NCI-H1417 (cell line): ENCODE measurements at regions not wholly inside any gene's neighbourhood (a gene's known extent, or its start where the extent isn't known, plus 50 kb on each side); places are given as distances from the start of the nearest gene placed in this dataset.
"Not testable (repeated sequence)": the region's sequence is repeated elsewhere in the genome, so short reads cannot be mapped to it uniquely, and the experiment has no call there.

ENCODE experiments used
- DNase-seq, 3 experiments: peaks; one replicate each; lab custom pipeline; 2025; lab: John Stamatoyannopoulos, UW

- no peak for DNase-seq
Observed at GRCh38 chr15:25067725-25068309, 113.0 kb downstream of the SNRPN start.

- no peak for DNase-seq
Observed at GRCh38 chr15:25068696-25069095, 113.9 kb downstream of the SNRPN start.

- DNase-seq, result no peak
Observed at GRCh38 chr15:25070353-25070963, 115.7 kb downstream of the SNRPN start.

- DNase-seq, result no peak
Observed at GRCh38 chr15:25072857-25073476, 118.2 kb downstream of the SNRPN start.

- no peak for DNase-seq
Observed at GRCh38 chr15:25087137-25087536, 132.3 kb downstream of the SNRPN start.

GRCh38 chr15:25088261-25088790, 133.5 kb downstream of the SNRPN start:
- DNase-seq, result no peak

- DNase-seq, result no peak
Observed at GRCh38 chr15:25089577-25089976, 134.8 kb downstream of the SNRPN start.

GRCh38 chr15:25090073-25090733, 135.4 kb downstream of the SNRPN start:
- DNase-seq, result no peak

- DNase-seq, result no peak
Observed at GRCh38 chr15:25091421-25092158, 136.8 kb downstream of the SNRPN start.

GRCh38 chr15:25092661-25093060, 137.9 kb downstream of the SNRPN start:
- no peak for DNase-seq

- no peak for DNase-seq
Observed at GRCh38 chr15:25093455-25094029, 138.8 kb downstream of the SNRPN start.

GRCh38 chr15:25094066-25094465, 139.3 kb downstream of the SNRPN start:
- no peak for DNase-seq

GRCh38 chr15:25094519-25094918, 139.7 kb downstream of the SNRPN start:
- DNase-seq, result no peak

GRCh38 chr15:25095179-25095578, 140.4 kb downstream of the SNRPN start:
- DNase-seq, result no peak

- not testable (repeated sequence) for DNase-seq
Observed at GRCh38 chr15:25099966-25100365, 145.2 kb downstream of the SNRPN start.

GRCh38 chr15:25106209-25106608, 151.4 kb downstream of the SNRPN start:
- no peak for DNase-seq

- DNase-seq, result no peak
Observed at GRCh38 chr15:25133804-25134203, 179.0 kb downstream of the SNRPN start.

- DNase-seq, result no peak
Observed at GRCh38 chr15:25134546-25134945, 179.8 kb downstream of the SNRPN start.

- DNase-seq, result peak in 2 of 3 experiments; percentile 2 to 25
Observed at GRCh38 chr15:25136119-25136518, 181.3 kb downstream of the SNRPN start.

GRCh38 chr15:25137013-25137412, 182.2 kb downstream of the SNRPN start:
- DNase-seq, result no peak

GRCh38 chr15:25169318-25169717, 214.5 kb downstream of the SNRPN start:
- DNase-seq, result no peak
